Posterior vena cava (tissue), 2 donors: ENCODE measurements at regions not wholly inside any gene's neighbourhood (a gene's known extent, or its start where the extent isn't known, plus 50 kb on each side); places are given as distances from the start of the nearest gene placed in this dataset.

Source experiments
- DNase-seq: peaks from one replicate; pipeline ENCODE4 v3.0.0-alpha.2; 2020; ENCODE audit warnings: low spot score
- intact Hi-C, 2 donors: fragments of 100-400 bp; cut with DNase I; formaldehyde crosslinking; loops; one replicate each; pipeline versions ENCODE4 v1.14.1 to v1.14.2; 2022 to 2023
- donor health status: DM: yes; HTN: yes; CAD: no.
- donor health status: DM: yes; HTN: yes; CAD: no.

- intact Hi-C loops, result no loop called here
These were observed 1170.6 kb upstream of the NUDT12 start for GRCh38 chr5:104733063-104733669.

GRCh38 chr5:104731331-104731730, 1168.7 kb upstream of the NUDT12 start:
- intact Hi-C loops, result no loop called here
- no peak for DNase-seq

More at GRCh38 chr5:104733063-104733669, 1170.6 kb upstream of the NUDT12 start:
- DNase-seq, result no peak

- no peak for DNase-seq
- intact Hi-C loops, result no loop called here
These were observed 1145.4 kb upstream of the NUDT12 start for GRCh38 chr5:104708027-104708426.

GRCh38 chr5:104706600-104706999, 1144.0 kb upstream of the NUDT12 start:
- DNase-seq, result no peak
- intact Hi-C loops, result no loop called here

- DNase-seq, result no peak
- intact Hi-C loops, result no loop called here
These were observed 1139.6 kb upstream of the NUDT12 start for GRCh38 chr5:104702212-104702611.

- intact Hi-C loops, result no loop called here
- DNase-seq, result no peak
These were observed 1136.8 kb upstream of the NUDT12 start for GRCh38 chr5:104699438-104699837.

GRCh38 chr5:104661256-104661655, 1098.7 kb upstream of the NUDT12 start:
- no peak for DNase-seq
- intact Hi-C loops, result no loop called here

- no peak for DNase-seq
- intact Hi-C loops, result no loop called here
These were observed 1096.9 kb upstream of the NUDT12 start for GRCh38 chr5:104659497-104659896.

- intact Hi-C loops, result no loop called here
- DNase-seq, result no peak
These were observed 1089.8 kb upstream of the NUDT12 start for GRCh38 chr5:104652271-104652861.

- intact Hi-C loops, result no loop called here
- no peak for DNase-seq
These were observed 1087.9 kb upstream of the NUDT12 start for GRCh38 chr5:104650313-104651055.

GRCh38 chr5:104646416-104646815, 1083.8 kb upstream of the NUDT12 start:
- DNase-seq, result no peak
- intact Hi-C loops, result no loop called here

- intact Hi-C loops, result no loop called here
- DNase-seq, result no peak
These were observed 1080.7 kb upstream of the NUDT12 start for GRCh38 chr5:104643320-104643719.

- intact Hi-C loops, result no loop called here
- no peak for DNase-seq
These were observed 1072.6 kb upstream of the NUDT12 start for GRCh38 chr5:104635227-104635626.

GRCh38 chr5:104628911-104629310, 1066.3 kb upstream of the NUDT12 start:
- DNase-seq, result no peak
- intact Hi-C loops, result no loop called here

- DNase-seq, result no peak
- intact Hi-C loops, result no loop called here
These were observed 1063.5 kb upstream of the NUDT12 start for GRCh38 chr5:104626122-104626521.

GRCh38 chr5:104612005-104612404, 1049.4 kb upstream of the NUDT12 start:
- DNase-seq, result no peak
- intact Hi-C loops, result no loop called here

- intact Hi-C loops, result no loop called here
- DNase-seq, result no peak
These were observed 1048.7 kb upstream of the NUDT12 start for GRCh38 chr5:104611135-104611767.

GRCh38 chr5:104606258-104606829, 1043.8 kb upstream of the NUDT12 start:
- intact Hi-C loops, result no loop called here
- no peak for DNase-seq

- intact Hi-C loops, result no loop called here
- no peak for DNase-seq
These were observed 1037.1 kb upstream of the NUDT12 start for GRCh38 chr5:104599726-104600125.

- no peak for DNase-seq
- intact Hi-C loops, result no loop called here
These were observed 1035.7 kb upstream of the NUDT12 start for GRCh38 chr5:104598285-104598684.
